SK-N-SH (cell line): ENCODE measurements at regions not wholly inside any gene's neighbourhood (a gene's known extent, or its start where the extent isn't known, plus 50 kb on each side); places are given as distances from the start of the nearest gene placed in this dataset.

ENCODE experiments used
- CTCF ChIA-PET: fragments of 300-600, 350-600 bp; formaldehyde crosslinking; extraction: SDS; loops from one replicate; lab custom pipeline; 2021; lab: Yijun Ruan, JAX
- POLR2A ChIA-PET: fragments of 350-600 bp; sonication (Branson Sonifier 250); formaldehyde crosslinking; extraction: SDS; loops from one replicate; lab custom pipeline; 2020; ENCODE audit warnings: antibody characterized with exemption, inconsistent platforms; lab: Yijun Ruan, JAX
- DNase-seq: peaks from one replicate; pipeline ENCODE4 v3.0.0; 2012
- H2AFZ ChIP-seq: fragments of 200-600 bp; sonication (generic); 2 replicates; pipeline ENCODE4 v1.8.1; 2016; ENCODE audit warnings: antibody characterized with exemption, mild to moderate bottlenecking, low read depth
- H3F3A ChIP-seq: fragments of 200-600 bp; sonication (generic); replicated peaks from 2 replicates; pipeline ENCODE3; 2016; ENCODE audit warnings: antibody characterized with exemption, mild to moderate bottlenecking; ENCODE audit not compliant: insufficient read depth
- H3K27ac ChIP-seq, 2 experiments: fragments of 200-500 bp in 1 of 2; fragments of 200-600 bp in 1 of 2; sonication (Bioruptor generic) in 1 of 2; sonication (generic), shearing (Covaris generic) in 1 of 2; 2 replicates each; pipeline versions ENCODE4 v1.5.1 to v1.6.1; 2014 to 2016; ENCODE audit warnings: low read depth in 2 of 2, inconsistent platforms in 1 of 2, low read length in 1 of 2, mild to moderate bottlenecking in 1 of 2, mixed read lengths in 1 of 2
- H3K27me3 ChIP-seq: fragments of 200-600 bp; sonication (generic), shearing (Covaris generic); 2 replicates; pipeline ENCODE4 v1.6.1; 2016; ENCODE audit warnings: mixed run types; ENCODE audit not compliant: insufficient read depth
- H3K36me3 ChIP-seq, 2 experiments: fragments of 200-500 bp in 1 of 2; fragments of 200-600 bp in 1 of 2; sonication (Bioruptor generic) in 1 of 2; sonication (generic) in 1 of 2; replicated peaks in 1 of 2; 2 replicates each; pipeline versions ENCODE3 to v1.5.1; 2014 to 2016; ENCODE audit warnings: low read length in 1 of 2, mild to moderate bottlenecking in 1 of 2; ENCODE audit not compliant: insufficient read depth in 2 of 2, control insufficient read depth in 1 of 2
- H3K4me1 ChIP-seq, 2 experiments: fragments of 200-500 bp in 1 of 2; fragments of 200-600 bp in 1 of 2; sonication (Bioruptor generic) in 1 of 2; sonication (generic), shearing (Covaris generic) in 1 of 2; 2 replicates each; pipeline versions ENCODE4 v1.5.1 to v1.6.1; 2014 to 2016; ENCODE audit warnings: low read depth in 1 of 2, low read length in 1 of 2, mixed run types in 1 of 2; ENCODE audit not compliant: insufficient read depth in 2 of 2, control insufficient read depth in 1 of 2
- H3K4me2 ChIP-seq: fragments of 200-600 bp; sonication (generic), shearing (Covaris generic); 2 replicates; pipeline ENCODE4 v1.6.1; 2017; ENCODE audit warnings: mixed run types
- H3K4me3 ChIP-seq, 2 experiments: fragments of 200-500 bp in 1 of 2; fragments of 200-600 bp in 1 of 2; sonication (Bioruptor generic) in 1 of 2; sonication (generic), shearing (Covaris generic) in 1 of 2; 2 replicates each; pipeline versions ENCODE4 v1.5.1 to v1.8.1; 2014 to 2016; ENCODE audit warnings: low read depth in 2 of 2, inconsistent platforms in 1 of 2, low read length in 1 of 2, mild to moderate bottlenecking in 1 of 2, mixed read lengths in 1 of 2, moderate library complexity in 1 of 2
- H3K79me2 ChIP-seq: fragments of 200-600 bp; sonication (generic); 2 replicates; pipeline ENCODE4 v1.8.1; 2017; ENCODE audit warnings: mild to moderate bottlenecking; ENCODE audit not compliant: insufficient read depth
- H3K9ac ChIP-seq: fragments of 200-600 bp; sonication (generic); 2 replicates; pipeline ENCODE4 v1.6.1; 2017; ENCODE audit warnings: mixed run types
- H3K9me2 ChIP-seq: fragments of 200-600 bp; sonication (generic); 2 replicates; pipeline ENCODE4 v1.6.1; 2017; ENCODE audit warnings: mixed run types
- H3K9me3 ChIP-seq: fragments of 200-600 bp; sonication (generic); 2 replicates; pipeline ENCODE4 v1.6.1; 2017; ENCODE audit warnings: mixed run types, mild to moderate bottlenecking, moderate library complexity
- H4K20me1 ChIP-seq: fragments of 200-600 bp; sonication (generic); 2 replicates; pipeline ENCODE4 v1.6.1; 2017; ENCODE audit warnings: mild to moderate bottlenecking, mixed run types; ENCODE audit not compliant: insufficient read depth
- ELF1 ChIP-seq: IDR thresholded peaks from 2 replicates; pipeline ENCODE4 v1.4.0; 2012
- EP300 ChIP-seq, 2 experiments: IDR thresholded peaks; 2 replicates each; pipeline versions ENCODE4 v1.4.0 to v1.6.1; 2012; ENCODE audit warnings: borderline replicate concordance in 1 of 2, low read depth in 1 of 2, low read length in 1 of 2
- EZH2phosphoT487 ChIP-seq: fragments of 200-600 bp; sonication (generic); IDR thresholded peaks from 2 replicates; pipeline ENCODE4 v1.6.1; 2017; ENCODE audit warnings: low read depth, mixed run types, mild to moderate bottlenecking, antibody characterized with exemption, moderate library complexity, borderline replicate concordance
- FOSL2 ChIP-seq: IDR thresholded peaks from 2 replicates; pipeline ENCODE4 v1.4.0; 2012; ENCODE audit warnings: low read depth, mild to moderate bottlenecking, moderate library complexity, borderline replicate concordance
- FOXM1 ChIP-seq: IDR thresholded peaks from 2 replicates; pipeline ENCODE4 v1.4.0; 2012; ENCODE audit warnings: low read depth, mild to moderate bottlenecking
- GABPA ChIP-seq: IDR thresholded peaks from 2 replicates; pipeline ENCODE4 v1.4.0; 2012; ENCODE audit warnings: low read depth, mild to moderate bottlenecking
- JUND ChIP-seq: IDR thresholded peaks from 2 replicates; pipeline ENCODE4 v1.4.0; 2012
- NFIC ChIP-seq: IDR thresholded peaks from 2 replicates; pipeline ENCODE4 v1.4.0; 2012; ENCODE audit warnings: borderline replicate concordance
- NRF1 ChIP-seq: IDR thresholded peaks from 2 replicates; pipeline ENCODE4 v1.6.1; 2012; ENCODE audit warnings: low read depth, mild to moderate bottlenecking, low read length
- POLR2AphosphoS5 ChIP-seq: IDR thresholded peaks from 2 replicates; pipeline ENCODE4 v1.6.1; 2012; ENCODE audit warnings: low read depth, low read length
- RFX5 ChIP-seq: IDR thresholded peaks from 2 replicates; pipeline ENCODE4 v1.6.1; 2012; ENCODE audit warnings: mild to moderate bottlenecking, improper control_type of control experiment, low read length
- RXRA ChIP-seq: IDR thresholded peaks from 2 replicates; pipeline ENCODE4 v1.4.0; 2012; ENCODE audit warnings: low read depth, mild to moderate bottlenecking, borderline replicate concordance
- TAF1 ChIP-seq: IDR thresholded peaks from 2 replicates; pipeline ENCODE4 v1.6.1; 2012; ENCODE audit warnings: low read depth, mild to moderate bottlenecking, low read length, moderate library complexity, borderline replicate concordance
- TCF12 ChIP-seq: IDR thresholded peaks from 2 replicates; pipeline ENCODE4 v1.4.0; 2012
- TEAD4 ChIP-seq: IDR thresholded peaks from 2 replicates; pipeline ENCODE4 v1.4.0; 2012; ENCODE audit warnings: mild to moderate bottlenecking, borderline replicate concordance; ENCODE audit not compliant: insufficient read depth
- WGBS: methylation state at CpG from one replicate; pipeline ENCODE4 v1.1.6; 2017; ENCODE audit warnings: low lambda C conversion rate; 5-methylcytosine and 5-hydroxymethylcytosine counted together
- TF ChIP-seq, protein P1 (sequence below): fragments of 150-350 bp; IDR thresholded peaks from 2 replicates; pipeline ENCODE4 v1.6.1; 2017; ENCODE audit warnings: antibody characterized with exemption, low read length, low read depth, borderline replicate concordance
- TF ChIP-seq, protein P2 (sequence below): fragments of 200-600 bp; sonication (generic); IDR thresholded peaks from 2 replicates; pipeline ENCODE4 v1.6.1; 2017; ENCODE audit warnings: antibody characterized with exemption, mild to moderate bottlenecking, moderate library complexity
- TF ChIP-seq, protein P3 (sequence below): IDR thresholded peaks from 2 replicates; pipeline ENCODE4 v1.4.0; 2012; ENCODE audit warnings: low read depth, borderline replicate concordance
- TF ChIP-seq, protein P4 (sequence below): fragments of 150-350 bp; IDR thresholded peaks from 2 replicates; pipeline ENCODE4 v1.6.1; 2016; ENCODE audit warnings: mild to moderate bottlenecking, low read depth, low read length

DNA sequence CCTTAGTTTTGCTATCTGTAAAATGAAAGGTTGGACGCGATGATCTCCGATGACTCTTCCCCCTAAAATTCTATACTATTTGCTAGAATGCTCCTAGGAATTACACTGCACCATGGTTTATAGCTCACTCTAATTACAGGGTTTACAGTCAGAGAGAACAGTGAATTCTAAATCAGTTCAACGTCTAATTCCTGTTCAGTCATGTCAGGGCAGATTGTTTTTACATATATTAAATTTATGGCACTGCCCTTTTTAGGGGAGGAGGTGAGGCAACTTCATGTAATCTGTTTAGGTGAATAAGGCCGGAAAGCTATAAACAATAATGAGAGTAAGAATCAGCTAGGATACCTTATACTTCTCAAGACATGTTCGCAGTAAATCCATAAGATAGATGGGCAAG, 293.9 kb downstream of the BAMBI start:
- ChIA-PET CTCF (interaction anchor here (1.5 kb wide), 1 partner anchor 55 kb away, joined by 3 read pairs; no protein-coding TSS in a partner anchor), POLR2A (no interaction called here)
- no peak overlapping the region for H3K4me3 ChIP-seq
- H3K27ac ChIP-seq: no peak overlapping the region
- no peaks in the 10 kb centered on the region for H3F3A ChIP-seq
- WGBS: 82% methylated on average over 6 of the region's 6 CpGs
- DNase-seq: no peak
- no peak for TF ChIP-seq FOSL2
- TF ChIP-seq FOXM1: no peak
- no peak for TF ChIP-seq NRF1
- TF ChIP-seq TCF12: no peak
- TF ChIP-seq POLR2AphosphoS5: no peak
- no peak for TF ChIP-seq NFIC
- no peak for TF ChIP-seq EZH2phosphoT487
- H4K20me1 ChIP-seq: no peaks in the 10 kb centered on the region
- H3K9me3 ChIP-seq: no peaks in the 10 kb centered on the region
- H3K9ac ChIP-seq: no peak overlapping the region
- H3K36me3 ChIP-seq: no peaks in the 10 kb centered on the region
- no peaks in the 10 kb centered on the region for H3K27me3 ChIP-seq
- no peak overlapping the region for H3K4me2 ChIP-seq
- H3K4me1 ChIP-seq: no peaks in the 10 kb centered on the region
- H3K9me2 ChIP-seq: no peaks in the 10 kb centered on the region
- H3K79me2 ChIP-seq: no peaks in the 10 kb centered on the region
- no peak overlapping the region for H2AFZ ChIP-seq

DNA sequence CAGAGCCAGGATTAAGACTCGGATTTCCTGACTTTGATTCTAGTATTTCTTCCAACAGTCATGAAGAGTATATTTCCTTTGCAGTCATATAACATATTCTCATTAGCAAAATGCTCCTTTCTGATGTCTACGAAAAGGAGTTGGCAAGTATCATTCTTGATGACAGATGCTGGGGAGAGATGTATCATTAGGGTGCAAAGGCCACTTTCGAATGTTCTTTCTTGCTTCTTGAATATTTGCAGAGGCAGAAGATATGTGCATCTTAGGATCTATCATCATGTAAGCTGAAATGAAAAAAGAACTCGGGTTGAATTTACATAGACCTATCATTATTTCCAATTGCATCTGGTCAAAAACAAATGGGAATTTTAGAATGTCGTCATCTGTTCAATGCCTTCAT, 294.4 kb downstream of the BAMBI start:
- Histone ChIP-seq H3K27me3 (no peaks in the 10 kb centered on the region), H3F3A (no peaks in the 10 kb centered on the region), H3K9ac (no peak overlapping the region), H3K79me2 (no peaks in the 10 kb centered on the region), H3K4me1 (no peaks in the 10 kb centered on the region), H3K9me2 (no peaks in the 10 kb centered on the region), H4K20me1 (no peaks in the 10 kb centered on the region)
- no peak for DNase-seq
- 72% methylated on average over 5 of the region's 5 CpGs for WGBS
- TF ChIP-seq EP300 (IDR thresholded peaks at IDR 0.05; ENCODE audit: borderline replicate concordance in 1 of 2, low read depth in 1 of 2, low read length in 1 of 2) (no peak), ELF1 (no peak), NFIC (no peak), EZH2phosphoT487 (no peak), FOXM1 (no peak), FOSL2 (no peak), RFX5 (no peak), RXRA (no peak), JUND (no peak), TAF1 (no peak), GABPA (no peak), POLR2AphosphoS5 (no peak), TEAD4 (no peak)
- TF ChIP-seq, protein P1, sequence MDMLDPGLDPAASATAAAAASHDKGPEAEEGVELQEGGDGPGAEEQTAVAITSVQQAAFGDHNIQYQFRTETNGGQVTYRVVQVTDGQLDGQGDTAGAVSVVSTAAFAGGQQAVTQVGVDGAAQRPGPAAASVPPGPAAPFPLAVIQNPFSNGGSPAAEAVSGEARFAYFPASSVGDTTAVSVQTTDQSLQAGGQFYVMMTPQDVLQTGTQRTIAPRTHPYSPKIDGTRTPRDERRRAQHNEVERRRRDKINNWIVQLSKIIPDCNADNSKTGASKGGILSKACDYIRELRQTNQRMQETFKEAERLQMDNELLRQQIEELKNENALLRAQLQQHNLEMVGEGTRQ: no peak
- TF ChIP-seq, protein P2, sequence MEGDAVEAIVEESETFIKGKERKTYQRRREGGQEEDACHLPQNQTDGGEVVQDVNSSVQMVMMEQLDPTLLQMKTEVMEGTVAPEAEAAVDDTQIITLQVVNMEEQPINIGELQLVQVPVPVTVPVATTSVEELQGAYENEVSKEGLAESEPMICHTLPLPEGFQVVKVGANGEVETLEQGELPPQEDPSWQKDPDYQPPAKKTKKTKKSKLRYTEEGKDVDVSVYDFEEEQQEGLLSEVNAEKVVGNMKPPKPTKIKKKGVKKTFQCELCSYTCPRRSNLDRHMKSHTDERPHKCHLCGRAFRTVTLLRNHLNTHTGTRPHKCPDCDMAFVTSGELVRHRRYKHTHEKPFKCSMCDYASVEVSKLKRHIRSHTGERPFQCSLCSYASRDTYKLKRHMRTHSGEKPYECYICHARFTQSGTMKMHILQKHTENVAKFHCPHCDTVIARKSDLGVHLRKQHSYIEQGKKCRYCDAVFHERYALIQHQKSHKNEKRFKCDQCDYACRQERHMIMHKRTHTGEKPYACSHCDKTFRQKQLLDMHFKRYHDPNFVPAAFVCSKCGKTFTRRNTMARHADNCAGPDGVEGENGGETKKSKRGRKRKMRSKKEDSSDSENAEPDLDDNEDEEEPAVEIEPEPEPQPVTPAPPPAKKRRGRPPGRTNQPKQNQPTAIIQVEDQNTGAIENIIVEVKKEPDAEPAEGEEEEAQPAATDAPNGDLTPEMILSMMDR: no peak
- TF ChIP-seq, protein P3, sequence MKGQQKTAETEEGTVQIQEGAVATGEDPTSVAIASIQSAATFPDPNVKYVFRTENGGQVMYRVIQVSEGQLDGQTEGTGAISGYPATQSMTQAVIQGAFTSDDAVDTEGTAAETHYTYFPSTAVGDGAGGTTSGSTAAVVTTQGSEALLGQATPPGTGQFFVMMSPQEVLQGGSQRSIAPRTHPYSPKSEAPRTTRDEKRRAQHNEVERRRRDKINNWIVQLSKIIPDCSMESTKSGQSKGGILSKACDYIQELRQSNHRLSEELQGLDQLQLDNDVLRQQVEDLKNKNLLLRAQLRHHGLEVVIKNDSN: no peak
- TF ChIP-seq, protein P4, sequence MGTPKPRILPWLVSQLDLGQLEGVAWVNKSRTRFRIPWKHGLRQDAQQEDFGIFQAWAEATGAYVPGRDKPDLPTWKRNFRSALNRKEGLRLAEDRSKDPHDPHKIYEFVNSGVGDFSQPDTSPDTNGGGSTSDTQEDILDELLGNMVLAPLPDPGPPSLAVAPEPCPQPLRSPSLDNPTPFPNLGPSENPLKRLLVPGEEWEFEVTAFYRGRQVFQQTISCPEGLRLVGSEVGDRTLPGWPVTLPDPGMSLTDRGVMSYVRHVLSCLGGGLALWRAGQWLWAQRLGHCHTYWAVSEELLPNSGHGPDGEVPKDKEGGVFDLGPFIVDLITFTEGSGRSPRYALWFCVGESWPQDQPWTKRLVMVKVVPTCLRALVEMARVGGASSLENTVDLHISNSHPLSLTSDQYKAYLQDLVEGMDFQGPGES: no peak
- TF ChIP-seq, all 33 proteins: peak for 0
- ChIA-PET POLR2A (no interaction called here), CTCF (interaction anchor here (1.5 kb wide), 1 partner anchor 56 kb away, joined by 3 read pairs; no protein-coding TSS in a partner anchor)
- Histone ChIP-seq H2AFZ (no peak overlapping the region), H3K36me3 (no peaks in the 10 kb centered on the region), H3K4me3 (no peak overlapping the region), H3K4me2 (no peak overlapping the region), H3K27ac (no peak overlapping the region), H3K9me3 (no peaks in the 10 kb centered on the region)
